ENCODE measurements at regions not wholly inside any gene's neighbourhood (a gene's known extent, or its start where the extent isn't known, plus 50 kb on each side); places are given as distances from the start of the nearest gene placed in this dataset.

DNA sequence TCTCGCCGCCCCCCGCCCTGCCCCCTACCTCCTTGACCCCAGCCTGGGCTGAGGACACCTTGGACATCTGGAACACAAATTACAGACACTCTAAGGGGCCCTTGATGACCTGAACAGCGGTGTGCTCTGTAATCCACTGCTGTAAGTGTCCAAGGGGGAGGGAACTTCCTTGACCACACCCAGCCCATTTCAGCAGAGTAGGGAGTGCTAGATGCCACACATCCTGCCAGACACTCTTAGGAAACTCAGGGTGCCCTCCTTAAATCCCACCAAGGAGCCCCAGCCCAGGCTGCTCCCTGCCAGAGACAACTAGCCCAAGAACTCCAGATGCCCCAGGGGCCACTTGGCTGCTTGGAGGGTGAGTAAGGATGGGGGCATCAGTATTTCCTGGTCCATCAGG, 282.2 kb downstream of the RRAGC start:
- TF ChIP-seq, protein P1, sequence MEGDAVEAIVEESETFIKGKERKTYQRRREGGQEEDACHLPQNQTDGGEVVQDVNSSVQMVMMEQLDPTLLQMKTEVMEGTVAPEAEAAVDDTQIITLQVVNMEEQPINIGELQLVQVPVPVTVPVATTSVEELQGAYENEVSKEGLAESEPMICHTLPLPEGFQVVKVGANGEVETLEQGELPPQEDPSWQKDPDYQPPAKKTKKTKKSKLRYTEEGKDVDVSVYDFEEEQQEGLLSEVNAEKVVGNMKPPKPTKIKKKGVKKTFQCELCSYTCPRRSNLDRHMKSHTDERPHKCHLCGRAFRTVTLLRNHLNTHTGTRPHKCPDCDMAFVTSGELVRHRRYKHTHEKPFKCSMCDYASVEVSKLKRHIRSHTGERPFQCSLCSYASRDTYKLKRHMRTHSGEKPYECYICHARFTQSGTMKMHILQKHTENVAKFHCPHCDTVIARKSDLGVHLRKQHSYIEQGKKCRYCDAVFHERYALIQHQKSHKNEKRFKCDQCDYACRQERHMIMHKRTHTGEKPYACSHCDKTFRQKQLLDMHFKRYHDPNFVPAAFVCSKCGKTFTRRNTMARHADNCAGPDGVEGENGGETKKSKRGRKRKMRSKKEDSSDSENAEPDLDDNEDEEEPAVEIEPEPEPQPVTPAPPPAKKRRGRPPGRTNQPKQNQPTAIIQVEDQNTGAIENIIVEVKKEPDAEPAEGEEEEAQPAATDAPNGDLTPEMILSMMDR (IDR thresholded peaks at IDR 0.05; ENCODE audit: insufficient read depth, low read depth, low read length, missing control alignments) = no peak
- no peak overlapping the region for H3K4me3 ChIP-seq (ENCODE audit: low read length)
- DNase-seq (ENCODE audit: low read depth) = no peak

DNA sequence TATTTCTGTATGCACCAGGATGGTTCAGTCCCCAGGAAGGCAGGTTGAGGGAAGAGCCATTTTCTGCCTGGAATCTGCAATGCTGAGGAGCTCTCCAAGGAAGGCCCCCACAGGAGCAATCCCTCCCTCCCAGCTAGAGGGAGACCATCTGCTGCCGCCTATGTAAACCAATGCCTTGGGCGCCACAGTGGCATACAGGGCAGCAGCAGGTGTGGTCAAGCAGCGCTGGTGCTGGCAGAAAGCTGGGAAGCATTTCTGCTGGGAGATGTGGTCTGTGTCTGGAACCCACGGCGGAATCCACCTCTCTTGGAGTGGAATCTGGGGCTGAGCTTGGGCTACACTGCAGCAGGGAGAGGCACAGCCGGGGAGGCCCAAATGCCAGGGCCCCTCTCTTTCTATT, 283.3 kb downstream of the RRAGC start:
- TF ChIP-seq, protein P1 (IDR thresholded peaks at IDR 0.05; ENCODE audit: insufficient read depth, low read depth, low read length, missing control alignments) = no peak
- no peak for DNase-seq (ENCODE audit: low read depth)
- no peak overlapping the region for H3K4me3 ChIP-seq (ENCODE audit: low read length)

DNA sequence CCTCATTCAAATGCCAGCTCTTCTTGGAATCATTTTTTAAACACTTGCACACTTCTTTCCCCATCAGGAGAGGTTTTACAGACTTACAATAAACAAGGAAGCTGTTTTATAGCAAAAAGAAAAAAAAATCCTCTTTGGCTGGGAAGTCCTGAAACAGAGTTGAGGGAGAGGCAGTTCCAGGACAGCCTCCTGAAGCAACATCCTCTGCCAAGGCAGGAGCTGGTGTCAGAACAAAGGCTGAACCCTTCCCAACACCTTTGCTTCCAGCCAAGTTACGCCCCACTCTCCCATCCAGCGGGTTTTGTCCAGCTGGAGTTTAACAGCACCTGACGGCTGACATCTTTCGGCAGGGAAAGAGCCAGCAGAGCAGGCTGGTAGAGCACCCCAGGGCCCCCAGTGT, 287.8 kb downstream of the RRAGC start:
- no peak overlapping the region for H3K4me3 ChIP-seq (ENCODE audit: low read length)
- DNase-seq (ENCODE audit: low read depth) = no peak
- TF ChIP-seq, protein P1 (IDR thresholded peaks at IDR 0.05; ENCODE audit: insufficient read depth, low read depth, low read length, missing control alignments) = no peak

DNA sequence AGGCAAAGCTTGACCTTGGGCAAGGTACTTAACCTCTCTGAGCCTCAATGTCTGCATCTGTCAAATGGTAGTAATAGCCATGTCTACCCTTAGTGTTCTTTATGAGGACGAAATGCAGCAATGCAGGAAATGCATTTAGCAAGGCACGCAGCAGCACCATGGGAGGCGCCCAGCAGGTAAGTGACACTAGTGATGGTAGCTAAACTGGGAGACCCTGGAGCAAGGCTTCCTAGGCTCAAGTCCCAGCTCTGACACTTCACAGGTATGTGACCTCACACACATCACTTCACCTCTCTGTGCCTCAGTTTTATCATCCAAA, 289.0 kb downstream of the RRAGC start:
- DNase-seq (ENCODE audit: low read depth) = no peak
- H3K4me3 ChIP-seq (ENCODE audit: low read length) = no peak overlapping the region
- TF ChIP-seq, protein P1 (IDR thresholded peaks at IDR 0.05; ENCODE audit: insufficient read depth, low read depth, low read length, missing control alignments) = no peak

DNA sequence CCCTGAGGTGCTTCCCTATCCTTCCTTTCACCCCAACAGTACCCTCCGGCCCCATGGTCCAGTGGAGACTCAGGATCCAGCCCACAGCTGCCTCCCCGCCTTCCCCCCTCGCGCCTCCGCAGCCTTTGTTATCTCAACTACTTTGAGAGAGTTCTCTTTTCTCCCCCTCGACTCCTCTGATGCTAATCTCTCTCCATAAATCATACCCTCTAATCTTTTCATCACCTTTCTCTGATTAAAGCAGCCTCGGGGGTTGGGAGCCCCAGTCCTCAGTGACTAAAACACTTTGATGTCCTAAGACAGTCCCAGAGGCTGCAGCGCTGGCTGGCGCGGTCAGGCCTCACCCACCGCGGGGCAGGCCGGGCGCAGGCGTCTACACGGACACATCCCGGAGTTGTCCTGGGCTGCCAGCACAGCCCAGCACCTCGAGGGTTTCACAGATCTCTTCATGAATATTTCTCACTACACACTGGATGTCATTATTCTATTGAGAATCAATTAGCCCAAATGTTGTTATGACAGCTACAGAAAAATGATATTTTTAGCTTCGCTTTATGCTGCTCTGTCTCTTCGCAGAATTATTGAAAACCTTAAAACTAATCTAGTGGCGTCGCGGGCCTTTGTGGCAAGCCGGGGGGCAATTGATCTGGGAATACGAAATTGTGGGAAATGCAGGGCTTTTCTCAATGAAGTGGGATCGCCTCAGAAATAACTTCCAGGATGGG, 289.5 kb downstream of the RRAGC start:
- TF ChIP-seq, protein P1 (IDR thresholded peaks at IDR 0.05; ENCODE audit: insufficient read depth, low read depth, low read length, missing control alignments) = no peak

DNA sequence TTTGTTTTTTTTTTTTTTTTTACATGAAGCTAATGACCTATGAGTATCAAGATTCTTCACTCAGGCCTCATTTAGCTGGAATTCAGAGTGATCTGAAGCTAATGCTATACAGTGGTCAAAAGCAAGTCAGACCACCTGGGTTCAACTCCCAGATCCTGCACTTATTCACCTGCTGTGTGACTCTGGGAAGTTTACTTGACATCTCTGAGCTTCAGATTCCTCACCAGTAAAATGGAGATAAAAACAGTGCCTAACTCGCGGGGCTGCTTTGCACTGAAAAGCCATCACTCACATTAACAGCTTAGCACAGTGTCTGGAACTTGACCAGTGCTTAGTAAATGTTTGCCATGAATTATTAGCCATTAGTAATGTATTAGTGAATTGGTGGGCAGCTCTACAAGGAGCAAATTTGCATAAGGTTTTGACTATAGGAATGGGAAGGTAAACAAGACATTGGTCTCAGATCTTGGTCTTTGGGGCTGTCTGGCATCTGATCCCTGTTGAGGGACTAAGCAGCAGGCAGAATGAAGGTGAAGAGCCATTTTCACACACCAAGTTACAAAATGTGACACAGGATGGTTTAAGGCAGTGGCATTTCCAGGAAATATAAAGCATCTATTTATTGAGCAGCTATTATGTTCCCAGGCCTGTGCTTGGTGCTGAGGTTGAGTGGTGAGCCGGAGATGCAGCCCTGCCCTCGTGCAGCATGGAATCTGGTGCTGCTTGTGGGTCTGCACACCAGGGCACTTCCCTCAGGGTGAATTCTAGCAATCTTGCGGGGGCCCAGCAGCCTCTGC, 291.3 kb downstream of the RRAGC start:
- no peak overlapping the region for H3K4me3 ChIP-seq (ENCODE audit: low read length)
- TF ChIP-seq, protein P1 (IDR thresholded peaks at IDR 0.05; ENCODE audit: insufficient read depth, low read depth, low read length, missing control alignments) = no peak
- DNase-seq (ENCODE audit: low read depth) = no peak

More for the DNA sequence above, 289.5 kb downstream of the RRAGC start:
- DNase-seq (ENCODE audit: low read depth) = no peak
- H3K4me3 ChIP-seq (ENCODE audit: low read length) = no peak overlapping the region

All from epithelial cell of esophagus (primary cell).